HuH-7 (cell line): ENCODE measurements at regions not wholly inside any gene's neighbourhood (a gene's known extent, or its start where the extent isn't known, plus 50 kb on each side); places are given as distances from the start of the nearest gene placed in this dataset.

Experiments used
- DNase-seq: peaks from one replicate; pipeline ENCODE4 v3.0.0; 2011; ENCODE audit warnings: low spot score

DNA sequence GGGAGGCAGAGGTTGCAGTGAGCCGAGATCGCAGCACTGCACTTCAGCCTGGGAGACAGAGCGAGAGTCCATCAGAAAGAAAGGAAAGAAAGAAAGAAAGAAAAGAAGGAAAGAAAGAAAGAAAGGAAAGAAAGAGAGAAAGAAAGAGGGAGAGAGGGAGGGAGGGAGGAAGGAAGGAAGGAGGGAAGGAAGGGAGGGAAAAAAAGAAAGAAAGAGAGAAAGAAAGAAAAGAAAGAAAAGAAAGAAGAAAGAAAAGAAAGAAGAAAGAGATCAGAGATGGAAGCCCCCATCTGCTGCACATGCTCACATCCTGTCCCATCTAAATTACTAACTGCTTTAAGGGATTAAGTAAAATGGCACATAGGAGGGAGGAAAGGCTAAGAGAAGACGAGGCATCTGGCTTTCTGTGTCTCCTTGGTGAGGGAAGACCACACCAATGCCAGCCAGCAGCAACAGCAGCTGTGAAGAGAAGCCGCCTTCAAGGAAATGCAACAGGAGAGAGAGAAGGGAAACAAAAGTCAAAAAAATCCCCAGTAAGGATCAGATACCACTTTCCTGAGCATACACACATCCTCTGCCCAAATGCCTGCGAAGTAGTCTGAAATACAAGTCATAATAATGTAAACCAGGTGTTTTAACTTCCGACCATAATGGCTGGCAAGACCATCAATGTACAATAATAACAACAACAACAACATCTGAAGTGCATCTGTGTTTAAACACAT lies 300.2 kb upstream of the JARID2 start:
- no peak for DNase-seq

DNA sequence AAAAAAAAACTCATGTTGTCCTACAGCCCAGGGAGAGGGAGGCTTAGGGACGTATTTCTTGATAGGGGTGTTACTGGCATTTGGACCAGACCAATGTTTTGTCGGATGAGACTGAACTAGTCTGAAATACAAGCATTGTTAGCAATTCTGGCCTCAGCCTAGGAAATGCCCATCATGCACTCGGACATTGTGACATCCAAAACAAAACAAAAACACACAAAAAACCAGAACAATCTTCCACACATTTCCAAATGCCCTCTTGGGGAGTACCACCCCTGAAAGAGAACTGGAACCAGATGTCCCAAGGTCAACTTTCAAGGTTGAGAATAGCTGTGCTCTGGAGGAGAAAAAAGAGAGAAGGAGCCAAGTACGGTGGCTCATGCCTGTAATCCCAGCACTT lies 299.1 kb upstream of the JARID2 start:
- no peak for DNase-seq

DNA sequence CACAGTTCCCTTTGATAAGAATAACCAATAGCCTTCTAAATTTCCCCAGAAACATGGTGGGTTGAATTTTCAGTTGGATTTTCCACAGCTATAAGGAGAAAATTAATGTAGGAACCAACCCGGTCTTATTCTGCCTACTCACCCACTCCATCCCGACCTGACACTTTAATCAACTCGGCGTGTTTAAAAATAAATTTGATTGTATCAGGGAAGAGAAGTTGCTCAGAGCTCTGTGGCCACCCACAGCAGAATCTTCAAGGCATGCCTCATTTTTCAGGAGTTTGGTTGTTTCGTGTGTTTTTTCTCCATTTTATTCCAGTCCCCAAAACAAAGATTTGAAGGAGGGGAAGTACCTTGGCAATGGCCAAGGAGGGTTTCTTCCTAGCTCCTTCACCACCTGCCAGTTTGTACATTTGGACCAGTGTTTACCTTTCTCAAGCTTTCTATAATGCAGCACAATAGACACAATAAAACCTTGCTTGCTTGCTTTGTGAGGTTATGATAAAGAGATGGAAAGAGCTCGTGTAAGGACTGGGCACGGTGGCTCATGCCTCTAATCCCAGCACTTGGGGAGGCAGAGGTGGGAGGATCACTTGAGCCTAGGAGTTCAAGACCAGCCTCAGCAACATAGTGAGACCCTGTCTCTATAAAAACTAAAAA lies 297.2 kb upstream of the JARID2 start:
- DNase-seq = no peak

DNA sequence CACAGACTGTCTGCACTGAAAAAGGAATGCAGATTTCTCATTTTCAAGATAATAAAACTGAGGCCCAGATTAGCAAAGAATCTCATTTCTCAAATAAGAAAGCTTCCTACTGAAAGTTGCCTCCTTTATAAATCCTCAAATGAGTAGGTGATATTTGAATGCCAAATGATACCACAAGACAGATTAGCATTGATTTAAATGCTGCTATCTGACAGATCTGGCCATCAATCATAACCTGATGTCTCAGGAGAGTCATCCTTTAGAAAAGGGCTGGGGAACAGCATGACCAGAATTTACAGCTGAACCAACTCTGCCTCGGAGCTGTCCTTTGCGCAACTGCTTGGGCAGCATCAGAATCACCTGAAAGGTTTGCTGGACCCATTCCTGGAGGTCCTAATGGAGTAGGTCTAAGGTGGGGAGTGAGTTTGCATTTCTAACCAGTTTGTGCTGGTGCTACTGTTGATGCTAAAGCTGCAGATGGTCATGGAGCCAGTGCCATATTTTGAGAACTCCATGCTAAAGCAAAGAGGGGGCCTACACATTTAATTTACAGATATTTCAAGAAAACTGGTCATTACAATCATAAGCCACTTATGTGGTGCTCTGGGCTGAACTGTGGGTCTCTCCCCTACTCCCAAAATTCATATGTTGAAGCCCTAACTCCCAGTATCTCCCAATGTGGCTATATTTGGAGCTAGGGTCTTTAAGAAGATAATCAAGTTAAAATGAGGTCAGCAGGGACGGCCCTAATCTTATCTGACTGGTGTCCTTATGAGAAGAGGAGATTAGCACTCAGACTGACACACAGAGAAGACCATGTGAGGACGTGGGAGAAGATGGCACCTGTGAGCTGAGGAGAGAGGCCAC lies 295.5 kb upstream of the JARID2 start:
- DNase-seq = no peak

DNA sequence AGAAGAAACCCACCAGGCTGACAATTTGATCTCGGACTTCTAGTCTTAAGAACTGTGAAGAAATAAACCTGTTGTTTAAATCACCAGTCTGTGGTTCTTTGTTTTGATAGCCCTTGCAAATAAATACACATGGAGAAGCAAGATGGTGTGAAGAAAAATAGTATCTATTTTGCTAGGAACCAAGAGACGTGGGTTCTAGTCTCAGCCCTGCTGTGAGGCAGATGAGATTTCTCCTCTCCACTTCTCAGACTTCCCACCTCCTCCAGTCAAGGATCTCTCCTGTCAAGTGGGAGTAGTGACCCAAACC lies 294.9 kb upstream of the JARID2 start:
- DNase-seq = no peak

DNA sequence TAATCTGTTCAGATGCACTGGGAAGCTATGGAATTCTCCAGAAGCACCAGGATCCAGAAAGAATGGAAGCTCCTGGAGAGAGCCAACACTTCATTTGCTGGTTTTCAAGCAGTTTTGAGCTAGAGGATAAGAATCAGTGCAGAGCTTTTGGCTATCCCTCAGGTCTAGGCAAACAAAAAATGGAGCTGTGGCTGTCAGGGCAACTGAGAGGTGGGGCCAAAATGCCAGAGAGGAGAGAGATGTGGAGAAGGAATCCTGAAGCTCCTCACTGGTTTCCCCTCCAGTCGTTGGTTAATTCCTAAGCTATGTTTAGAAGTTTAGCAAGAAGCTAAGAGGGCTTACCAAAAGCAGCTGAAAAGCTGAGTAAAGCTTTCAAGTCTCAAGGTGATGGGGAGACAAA lies 294.2 kb upstream of the JARID2 start:
- DNase-seq = no peak

DNA sequence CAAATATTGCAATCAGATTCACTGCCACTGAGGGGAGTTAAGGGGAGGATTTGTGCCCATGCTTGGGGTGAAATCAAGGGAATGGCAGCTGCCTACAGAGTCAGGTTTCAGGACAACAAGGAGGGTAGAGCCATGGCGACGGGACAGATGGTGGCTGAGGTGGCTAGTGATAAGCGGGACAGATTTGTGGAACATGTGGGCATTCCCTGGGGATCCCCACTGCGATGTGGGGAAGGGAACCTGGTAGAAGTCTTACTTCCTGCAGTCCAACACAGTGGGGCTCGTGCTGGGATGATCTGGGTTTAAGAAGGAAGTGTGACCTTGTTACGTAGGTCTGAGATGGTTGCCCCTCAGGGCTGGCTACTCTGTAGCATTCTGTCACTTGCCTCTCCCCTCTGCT lies 292.0 kb upstream of the JARID2 start:
- DNase-seq = no peak

DNA sequence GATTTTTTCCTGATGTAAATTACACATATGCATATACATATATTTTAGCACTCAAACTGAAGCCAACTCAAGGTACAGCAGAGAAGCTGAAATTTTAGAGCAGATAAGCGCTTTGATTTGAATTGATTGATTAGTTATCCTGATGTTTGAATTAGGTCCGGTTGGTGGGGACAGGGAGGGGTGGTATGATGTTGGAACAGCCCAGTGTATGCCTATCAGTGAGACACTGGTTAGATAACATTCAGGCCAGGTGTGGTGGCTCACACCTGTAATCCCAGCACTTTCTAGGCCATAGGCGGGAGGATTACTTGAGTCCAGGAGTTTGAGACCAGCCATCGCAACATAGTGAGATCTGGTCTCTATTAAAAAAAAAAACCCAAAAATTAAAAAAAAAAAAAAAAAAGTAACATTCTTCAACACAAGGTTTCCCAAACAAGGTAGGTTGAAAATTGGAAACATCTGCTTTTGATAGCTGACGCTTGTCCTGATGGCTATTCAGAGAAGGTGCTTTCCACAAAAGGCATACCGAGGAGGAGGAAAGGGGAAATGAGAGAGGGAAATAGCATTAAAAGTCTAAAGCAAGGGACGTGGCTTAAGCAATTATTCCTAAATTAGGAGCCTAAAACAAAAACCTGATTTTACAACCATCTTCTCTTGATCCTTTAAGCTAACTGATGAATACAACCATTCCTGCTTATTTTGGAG lies 288.4 kb upstream of the JARID2 start:
- no peak for DNase-seq

DNA sequence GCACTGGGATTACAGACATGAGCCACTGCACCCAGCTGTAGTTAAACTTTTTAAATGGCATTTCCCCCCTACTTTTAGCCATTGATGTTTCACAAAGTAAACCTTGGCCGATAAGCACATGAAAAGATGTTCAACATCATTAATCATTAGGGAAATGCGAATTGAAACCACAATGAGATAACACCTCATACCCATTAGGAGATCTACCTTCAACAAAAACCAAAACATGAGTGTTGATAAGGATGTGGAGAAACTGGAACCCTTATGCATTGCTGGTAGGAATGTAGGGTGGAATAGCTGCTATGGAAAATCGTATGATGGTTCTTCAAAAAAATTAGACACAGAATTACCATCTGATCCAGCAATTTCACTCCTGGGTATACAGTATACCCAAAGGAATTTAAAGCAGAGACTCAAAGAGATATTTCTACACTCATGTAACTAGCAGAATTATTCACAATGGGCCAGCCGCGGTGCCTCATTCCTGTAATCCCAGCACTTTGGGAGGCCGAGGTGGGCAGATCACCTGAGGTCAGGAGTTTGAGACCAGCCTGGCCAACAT lies 286.5 kb upstream of the JARID2 start:
- no peak for DNase-seq

DNA sequence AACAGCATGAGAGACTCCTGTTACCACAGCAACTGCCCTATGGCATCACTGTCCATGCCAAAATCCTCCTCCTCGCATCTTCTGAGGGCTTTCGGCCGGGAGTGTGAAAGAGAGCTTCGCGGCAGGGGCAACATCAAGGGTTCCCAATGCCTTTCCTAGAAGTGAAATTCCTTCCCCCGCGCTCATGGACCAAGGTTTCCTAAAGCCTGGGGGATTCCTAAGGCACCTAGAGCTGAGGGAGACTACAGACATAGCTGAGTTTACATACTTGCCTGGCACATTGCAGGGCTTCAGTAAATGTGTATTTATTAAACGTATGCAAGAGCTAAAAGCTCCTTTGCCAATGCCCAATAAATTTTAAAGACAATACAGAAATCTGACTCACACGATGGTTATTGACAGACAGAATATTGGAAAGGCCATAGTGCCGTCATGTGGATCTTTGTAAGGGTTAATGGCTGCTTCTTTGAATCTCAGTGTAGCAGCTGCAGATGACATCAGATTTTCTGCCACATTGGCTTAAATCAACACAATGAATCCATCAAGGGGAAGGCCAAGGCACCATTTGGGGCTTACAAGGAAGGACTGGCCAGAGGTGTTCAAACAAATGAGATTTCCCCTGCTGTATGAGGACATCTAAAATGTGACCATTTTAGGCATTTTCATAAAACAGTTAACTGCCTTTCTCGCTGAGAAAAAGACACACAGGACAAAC lies 281.2 kb upstream of the JARID2 start:
- no peak for DNase-seq

DNA sequence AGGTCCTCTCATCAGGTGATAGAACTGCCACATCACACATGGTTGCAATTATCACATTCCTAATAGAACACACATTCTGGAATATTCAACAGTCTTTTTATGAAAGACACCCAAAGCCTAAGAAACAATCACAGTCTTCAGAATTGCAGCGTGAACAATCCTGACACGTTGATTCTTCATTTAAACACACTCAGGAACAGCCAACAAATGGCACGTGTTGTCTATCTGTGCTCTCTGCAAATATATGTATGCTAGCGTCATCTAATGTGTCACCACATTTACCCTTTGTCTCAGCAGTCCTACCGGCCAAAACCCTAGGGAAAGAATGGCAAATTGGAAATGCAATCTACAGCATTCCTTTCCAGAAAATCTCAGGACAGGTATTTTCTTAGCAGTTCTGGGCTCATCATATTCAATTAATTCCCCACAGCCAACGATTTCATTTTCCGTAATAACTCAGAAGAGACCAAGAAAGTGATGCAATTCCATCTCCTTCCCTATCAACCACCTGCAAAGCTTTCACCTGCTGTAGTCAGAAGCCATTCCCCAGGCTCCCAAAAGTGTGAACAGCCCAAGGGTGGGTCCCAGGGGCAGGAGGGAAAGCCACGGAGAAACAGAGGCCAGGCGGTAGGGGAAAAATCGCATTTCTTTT lies 280.3 kb upstream of the JARID2 start:
- DNase-seq = no peak

DNA sequence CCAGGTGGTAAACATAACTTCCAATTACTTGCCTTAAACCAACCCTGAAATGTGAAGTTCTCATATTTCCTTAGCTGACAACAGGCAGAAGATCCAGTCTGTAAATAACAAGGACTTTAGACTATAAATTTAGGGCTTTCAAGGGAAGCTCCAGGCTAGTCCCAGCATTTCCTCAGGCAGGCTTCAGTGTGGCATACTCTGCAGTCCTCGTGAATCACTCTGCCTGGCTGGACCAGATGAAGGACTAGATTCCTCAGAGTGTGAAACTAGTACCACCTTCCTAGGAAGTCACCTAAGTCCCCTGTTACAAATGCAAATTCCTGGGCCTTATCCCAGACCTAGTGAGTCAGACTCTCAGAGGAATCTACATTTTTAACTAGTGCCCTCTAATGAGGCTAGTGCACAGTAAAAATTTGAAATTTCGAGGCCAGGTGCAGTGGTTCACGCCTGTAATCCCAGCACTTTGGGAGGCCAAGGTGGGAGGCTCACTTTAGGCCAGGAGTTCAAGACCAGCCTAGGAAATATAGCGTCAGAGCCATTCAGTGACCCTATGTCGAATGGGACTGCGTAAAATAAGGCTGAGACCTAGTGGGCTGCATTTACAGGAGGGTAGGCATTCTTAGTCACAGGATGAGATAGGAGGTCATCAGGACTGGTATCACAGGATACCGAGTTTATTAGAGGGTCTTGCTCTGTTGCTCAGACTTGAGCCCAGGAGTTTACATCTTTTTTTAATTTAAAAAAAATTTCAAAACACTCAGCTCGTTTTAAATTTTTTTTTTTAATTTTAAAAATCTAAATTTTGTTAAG lies 279.6 kb upstream of the JARID2 start:
- no peak for DNase-seq

DNA sequence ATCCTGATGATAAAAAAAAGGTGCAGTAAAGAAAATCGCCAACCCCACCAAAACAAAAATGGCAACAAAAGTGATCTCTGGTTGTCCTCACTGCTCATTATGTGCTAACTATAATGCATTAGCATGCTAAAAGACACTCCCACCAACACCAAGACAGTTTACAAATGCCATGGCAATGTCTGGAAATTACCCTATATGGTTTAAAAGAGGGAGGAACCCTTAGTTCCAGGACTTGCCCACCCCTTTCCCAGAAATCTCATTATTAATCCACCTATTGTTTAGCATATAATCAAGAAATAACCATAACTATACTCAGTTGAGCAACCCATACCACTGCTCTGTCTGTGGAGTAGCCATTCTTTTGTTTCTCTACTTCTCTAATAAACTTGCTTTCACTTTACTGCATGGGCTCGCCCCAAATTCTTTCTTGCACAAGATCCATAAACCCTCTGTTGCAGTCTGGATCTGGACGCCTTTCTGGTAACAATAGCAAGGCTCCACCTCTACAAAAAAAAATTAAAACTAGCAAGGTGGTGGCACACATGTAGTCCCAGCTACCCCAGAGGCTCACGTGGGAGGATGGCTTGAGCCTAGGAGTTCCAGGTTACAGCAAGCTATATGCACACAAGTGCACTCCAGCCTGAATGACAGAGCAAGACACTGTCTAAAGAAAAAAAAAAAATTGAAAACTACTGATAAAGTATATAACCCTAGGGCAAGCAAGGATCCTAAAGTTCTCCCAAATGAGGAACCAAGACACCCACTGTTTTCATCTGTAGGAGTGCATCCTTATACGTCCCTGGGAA lies 278.8 kb upstream of the JARID2 start:
- no peak for DNase-seq

DNA sequence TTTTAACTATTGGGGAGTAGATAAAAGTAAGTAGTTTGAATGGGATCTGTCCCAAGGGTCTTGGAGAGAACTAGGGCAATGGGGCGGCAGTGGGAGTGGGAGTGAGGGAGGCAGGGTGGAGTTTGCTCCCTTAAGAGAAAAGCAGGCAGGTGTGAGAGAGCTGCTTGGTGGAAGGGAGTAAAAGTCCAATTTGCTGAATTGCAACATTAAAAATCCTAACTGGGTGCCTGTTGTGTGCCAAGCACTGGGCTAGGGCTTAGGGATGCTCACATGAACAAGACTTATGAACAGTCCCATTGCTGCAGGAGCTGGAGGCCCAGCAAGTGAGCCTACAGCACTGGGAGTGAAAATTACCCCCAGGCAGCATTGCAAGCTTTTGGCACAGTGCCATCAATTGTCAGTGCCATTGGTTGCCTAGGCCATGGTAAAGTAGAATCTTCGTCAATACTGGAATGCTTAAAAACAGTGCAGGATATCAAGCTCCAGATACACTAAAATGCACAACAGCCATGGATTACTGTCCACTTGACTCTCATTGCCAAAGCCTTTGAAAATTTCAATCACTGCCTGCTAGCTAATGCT lies 277.7 kb upstream of the JARID2 start:
- DNase-seq = no peak

DNA sequence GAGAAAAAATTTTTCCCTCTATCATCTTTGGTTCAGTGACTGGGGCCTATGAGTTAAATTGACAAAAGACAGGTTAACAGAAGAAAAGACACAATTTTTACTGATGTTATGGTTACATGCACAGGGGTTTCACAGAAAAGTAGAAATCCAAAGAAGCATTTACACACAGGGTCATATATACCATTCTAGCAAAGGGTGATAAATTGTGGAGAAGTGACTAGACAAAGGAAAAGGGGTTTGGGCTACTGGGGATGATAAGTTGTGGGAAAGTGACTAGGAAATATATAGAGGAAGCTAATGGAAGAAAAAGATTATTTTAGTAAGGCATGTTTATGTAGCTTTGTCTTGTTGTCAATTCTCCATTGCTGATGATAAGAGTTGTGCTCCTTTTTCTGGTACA lies 276.7 kb upstream of the JARID2 start:
- DNase-seq = no peak

DNA sequence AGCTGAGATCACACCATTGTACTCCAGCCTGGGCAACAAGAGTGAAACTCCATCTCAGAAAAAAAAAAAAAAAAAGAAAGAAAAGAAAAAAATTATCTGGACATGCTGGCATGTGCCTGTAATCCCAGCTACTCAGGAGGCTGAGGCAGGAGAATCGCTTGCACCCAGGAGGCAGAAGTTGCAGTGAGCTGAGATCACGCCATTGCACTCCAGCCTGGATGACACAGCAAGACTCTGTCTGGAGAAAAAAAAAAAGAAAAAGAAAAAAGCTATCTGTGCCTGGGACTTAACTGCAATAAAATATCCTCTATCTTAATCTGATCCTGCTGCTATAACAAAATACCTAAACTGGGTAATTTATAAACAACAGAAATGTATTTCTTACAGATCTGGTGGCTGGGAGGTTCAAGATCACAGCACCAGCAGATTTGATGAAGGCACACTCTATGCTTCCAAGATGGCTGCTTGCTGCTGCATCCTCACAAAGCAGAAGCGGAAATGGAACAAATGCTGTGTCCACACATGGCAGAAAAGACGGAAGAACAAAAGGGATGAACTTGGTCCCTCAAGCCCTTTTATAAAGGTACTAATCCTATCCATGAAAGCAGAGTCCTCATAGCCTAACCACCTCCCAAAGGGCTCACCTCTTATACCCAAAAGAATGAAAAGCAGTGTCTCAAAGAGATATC lies 273.3 kb upstream of the JARID2 start:
- no peak for DNase-seq

DNA sequence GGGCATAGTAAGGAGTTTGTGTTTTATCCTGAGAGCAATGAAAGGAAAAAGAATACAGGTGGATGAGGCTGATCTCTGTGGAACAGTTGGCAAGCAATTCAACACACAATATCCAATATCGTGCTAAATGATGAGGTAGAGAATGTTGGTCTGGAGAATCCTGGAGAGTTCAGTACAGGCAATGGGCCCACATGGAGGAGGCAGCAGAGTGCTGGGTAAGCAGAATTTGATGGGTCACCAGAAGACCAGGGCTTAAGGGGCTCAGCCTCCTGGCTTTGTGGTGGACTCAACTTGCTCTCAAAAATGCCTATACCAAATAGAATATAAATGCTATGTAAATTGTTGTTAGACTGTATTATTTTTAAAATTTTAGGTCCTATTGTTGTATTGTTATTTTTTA lies 271.5 kb upstream of the JARID2 start:
- DNase-seq = no peak

DNA sequence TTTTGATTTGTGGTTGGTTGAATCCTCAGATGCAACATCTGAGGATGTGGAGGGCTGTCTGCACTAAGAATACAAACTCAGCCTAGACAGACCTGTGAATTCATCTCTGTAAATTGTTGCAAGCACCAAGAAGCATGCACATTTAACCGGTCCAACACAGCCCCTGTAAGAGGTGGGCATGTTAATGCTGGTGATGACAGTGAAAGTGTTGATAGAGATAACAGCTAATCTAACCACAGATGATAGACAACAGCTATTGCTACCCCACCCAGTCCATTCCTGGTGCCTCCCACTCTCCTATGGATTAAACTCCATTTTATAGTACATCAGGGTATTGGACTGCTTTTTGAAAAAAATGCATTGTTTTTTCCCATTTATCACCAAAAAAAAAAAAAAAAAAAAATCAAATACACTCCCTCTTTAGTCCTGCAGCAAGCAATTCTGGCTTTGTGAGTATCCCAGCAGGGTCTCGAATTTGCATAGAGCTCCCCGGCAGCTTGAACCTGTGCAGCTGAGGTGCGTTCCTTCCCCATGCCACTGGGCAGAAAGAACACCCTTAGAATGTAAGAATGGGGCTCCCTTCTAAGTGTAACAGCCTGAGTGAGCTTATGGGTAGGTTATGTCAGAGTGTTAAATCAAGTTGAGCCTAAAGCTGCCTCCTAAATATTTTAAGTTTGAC lies 270.9 kb upstream of the JARID2 start:
- no peak for DNase-seq
